ENCODE measurements at regions not wholly inside any gene's neighbourhood (a gene's known extent, or its start where the extent isn't known, plus 50 kb on each side); places are given as distances from the start of the nearest gene placed in this dataset.
"Not testable (repeated sequence)": the region's sequence is repeated elsewhere in the genome, so short reads cannot be mapped to it uniquely, and the experiment has no call there.

GRCh38 chr12:58104351-58104755 lies 163.0 kb downstream of the ATP23 start:
- DNase-seq (ENCODE audit: low read depth): no peak
- no peak overlapping the region for H3K4me3 ChIP-seq (replicated peaks; ENCODE audit: low read depth, low read length)
- TF ChIP-seq CTCF (IDR thresholded peaks at IDR 0.05; ENCODE audit: low read length, missing control alignments): no peak

GRCh38 chr12:58105225-58106119 lies 164.1 kb downstream of the ATP23 start:
- DNase-seq (ENCODE audit: low read depth): peak; percentile 8
- H3K4me3 ChIP-seq (replicated peaks; ENCODE audit: low read depth, low read length): no peak overlapping the region
- peak; percentile 39 for TF ChIP-seq CTCF (IDR thresholded peaks at IDR 0.05; ENCODE audit: low read length, missing control alignments)

GRCh38 chr12:58106195-58106594 lies 164.8 kb downstream of the ATP23 start:
- H3K4me3 ChIP-seq (replicated peaks; ENCODE audit: low read depth, low read length): no peak overlapping the region
- no peak for DNase-seq (ENCODE audit: low read depth)
- TF ChIP-seq CTCF (IDR thresholded peaks at IDR 0.05; ENCODE audit: low read length, missing control alignments): no peak

- DNase-seq (ENCODE audit: low read depth): no peak
- H3K4me3 ChIP-seq (replicated peaks; ENCODE audit: low read depth, low read length): no peak overlapping the region
- no peak for TF ChIP-seq CTCF (IDR thresholded peaks at IDR 0.05; ENCODE audit: low read length, missing control alignments)
Measured at GRCh38 chr12:58117201-58117600, 175.8 kb downstream of the ATP23 start.

GRCh38 chr12:58117667-58118066 lies 176.3 kb downstream of the ATP23 start:
- H3K4me3 ChIP-seq (replicated peaks; ENCODE audit: low read depth, low read length): no peak overlapping the region
- DNase-seq (ENCODE audit: low read depth): no peak
- no peak for TF ChIP-seq CTCF (IDR thresholded peaks at IDR 0.05; ENCODE audit: low read length, missing control alignments)

- not testable (repeated sequence) for H3K4me3 ChIP-seq (replicated peaks; ENCODE audit: low read depth, low read length); DNase-seq (ENCODE audit: low read depth)
Measured at GRCh38 chr12:58125761-58126160, 184.4 kb downstream of the ATP23 start.

GRCh38 chr12:58131986-58132755 lies 190.8 kb downstream of the ATP23 start:
- H3K4me3 ChIP-seq (replicated peaks; ENCODE audit: low read depth, low read length): no peak overlapping the region
- no peak for TF ChIP-seq CTCF (IDR thresholded peaks at IDR 0.05; ENCODE audit: low read length, missing control alignments)
- no peak for DNase-seq (ENCODE audit: low read depth)

Data from fibroblast of pulmonary artery (primary cell).